HG02943 (cell line): ENCODE measurements at regions not wholly inside any gene's neighbourhood (a gene's known extent, or its start where the extent isn't known, plus 50 kb on each side); places are given as distances from the start of the nearest gene placed in this dataset.

ENCODE experiments used
- ATAC-seq: cut with Tn5 transposase; IDR thresholded peaks from one replicate; pipeline ENCODE4 v1.9.1; 2021; ENCODE audit warnings: mild to moderate bottlenecking, low read depth, moderate library complexity; ENCODE audit not compliant: unreplicated experiment

- no peak for ATAC-seq
Observed at GRCh38 chr3:153595186-153595815, 433.3 kb downstream of the RAP2B start.

GRCh38 chr3:153596401-153596800, 434.4 kb downstream of the RAP2B start:
- no peak for ATAC-seq

DNA sequence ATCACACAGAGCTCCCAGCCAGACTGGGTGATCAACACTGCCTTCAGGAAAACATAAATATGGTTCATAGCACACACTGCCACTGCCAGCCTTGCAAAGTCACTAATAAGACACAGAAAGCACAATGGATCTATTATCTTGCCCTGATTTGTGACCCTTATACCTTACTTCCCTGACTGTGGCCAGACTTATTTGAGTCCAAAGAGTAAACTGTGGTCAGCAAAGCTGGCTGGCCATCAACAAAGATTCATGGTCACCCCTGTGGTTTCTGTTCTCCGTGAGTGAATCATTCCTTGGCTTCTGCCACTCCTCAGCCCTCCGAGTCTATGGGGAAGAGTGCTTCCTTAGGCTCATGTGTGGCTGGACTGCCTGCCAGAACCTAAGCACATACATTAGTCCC, 437.7 kb downstream of the RAP2B start:
- ATAC-seq, result no peak

- ATAC-seq, result no peak
Observed at GRCh38 chr3:153600896-153601295, 438.9 kb downstream of the RAP2B start.

GRCh38 chr3:153601374-153601853, 439.4 kb downstream of the RAP2B start:
- ATAC-seq, result no peak

DNA sequence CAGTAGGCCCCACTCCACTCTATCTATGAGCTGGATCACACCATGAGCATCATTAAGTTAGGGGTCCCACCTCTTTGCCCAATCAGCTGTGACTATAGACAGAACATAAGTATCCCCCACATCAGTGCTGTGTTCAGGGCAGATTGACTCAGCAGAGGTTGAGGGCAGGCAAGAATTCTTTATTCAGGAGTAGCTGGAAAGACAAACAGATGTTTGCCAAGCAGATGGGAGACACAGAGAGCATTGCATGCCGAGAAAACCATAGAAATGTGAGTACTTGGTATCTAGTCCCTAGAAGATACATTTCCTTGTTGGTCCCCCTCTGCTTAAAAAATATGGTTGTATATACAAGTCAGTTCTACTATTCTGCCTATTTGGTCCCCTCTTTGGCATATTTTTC, 440.8 kb downstream of the RAP2B start:
- no peak for ATAC-seq

- no peak for ATAC-seq
Observed at GRCh38 chr3:153614140-153614539, 452.1 kb downstream of the RAP2B start.

DNA sequence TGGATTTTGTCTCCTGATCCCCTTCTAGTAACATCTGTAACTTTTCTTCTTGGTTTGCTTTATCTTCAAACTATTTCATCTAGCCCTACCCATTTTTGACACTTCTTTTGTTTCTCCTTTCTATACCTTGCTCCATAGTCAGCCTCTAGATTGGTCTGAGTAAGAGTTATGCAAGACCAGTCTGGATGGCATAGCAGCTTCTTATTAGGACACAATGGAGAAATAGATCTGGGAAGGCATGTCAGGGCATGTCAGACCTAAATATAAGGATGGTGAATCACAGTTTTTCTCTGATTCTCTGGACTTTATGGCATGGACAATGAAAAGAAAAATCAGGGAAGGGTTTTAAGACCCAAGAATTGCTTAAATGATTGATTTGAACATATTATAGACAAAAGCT, 452.5 kb downstream of the RAP2B start:
- ATAC-seq, result no peak

- no peak for ATAC-seq
Observed at GRCh38 chr3:153615863-153616262, 453.8 kb downstream of the RAP2B start.

DNA sequence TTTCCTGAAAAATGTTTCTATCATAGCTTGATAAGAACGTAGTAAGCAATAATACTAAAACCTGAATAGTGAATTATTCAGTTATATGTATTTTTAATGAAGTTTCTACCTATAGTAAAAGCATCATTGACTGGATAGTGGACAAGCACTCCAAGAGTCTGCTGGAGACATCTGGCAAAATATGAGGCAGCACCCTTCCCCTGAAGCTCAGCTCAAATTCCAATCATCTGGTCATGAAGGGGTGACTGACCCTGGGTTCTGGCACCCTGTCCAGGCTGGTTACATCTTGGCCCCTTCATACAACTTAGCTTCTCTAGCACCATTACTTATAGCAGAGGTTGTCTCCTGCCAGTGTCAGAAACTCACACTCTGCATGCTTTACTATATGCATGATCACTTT, 455.4 kb downstream of the RAP2B start:
- ATAC-seq, result no peak

GRCh38 chr3:153618176-153618575, 456.1 kb downstream of the RAP2B start:
- no peak for ATAC-seq

GRCh38 chr3:153619268-153619667, 457.2 kb downstream of the RAP2B start:
- ATAC-seq, result no peak

DNA sequence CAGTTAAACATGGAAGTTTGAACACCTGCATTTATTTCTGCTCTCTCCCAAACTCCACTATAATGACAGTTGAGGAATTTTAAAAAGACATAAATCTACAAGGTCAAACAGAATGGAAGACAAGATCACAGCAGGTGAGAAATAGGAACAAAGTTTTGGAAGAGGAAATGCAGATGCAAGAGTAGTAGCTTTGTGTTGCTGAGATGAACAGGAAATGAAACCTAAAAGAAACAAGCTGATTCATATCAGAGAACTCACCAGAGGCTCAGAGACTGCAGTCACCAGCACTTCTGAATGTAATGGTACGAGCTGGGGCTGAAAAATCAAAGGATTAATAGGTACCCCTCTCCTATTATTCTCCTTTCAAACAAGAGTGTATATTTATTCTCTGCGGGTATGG, 459.9 kb downstream of the RAP2B start:
- ATAC-seq, result peak; percentile 95

DNA sequence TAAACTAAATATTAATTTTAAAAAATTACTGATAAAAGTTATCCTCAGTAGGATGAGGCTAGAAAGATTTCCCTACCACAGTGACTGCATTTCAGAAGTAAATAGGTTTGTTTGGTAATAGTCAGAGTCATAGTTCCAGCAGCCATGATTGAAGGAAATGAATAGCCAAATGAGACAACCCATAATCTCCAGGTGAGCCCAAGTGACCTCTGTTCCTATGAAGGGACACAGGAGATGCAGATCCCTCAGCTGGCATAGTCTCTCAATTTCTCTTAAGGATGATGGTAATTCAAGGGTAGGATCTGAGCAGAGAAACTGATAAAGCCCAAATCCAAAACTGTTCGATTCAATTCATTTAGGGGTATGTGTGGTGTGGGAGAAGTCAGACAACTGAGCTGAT, 461.8 kb downstream of the RAP2B start:
- no peak for ATAC-seq

- no peak for ATAC-seq
Observed at GRCh38 chr3:153624310-153625030, 462.4 kb downstream of the RAP2B start.

- no peak for ATAC-seq
Observed at GRCh38 chr3:153625506-153625905, 463.5 kb downstream of the RAP2B start.

DNA sequence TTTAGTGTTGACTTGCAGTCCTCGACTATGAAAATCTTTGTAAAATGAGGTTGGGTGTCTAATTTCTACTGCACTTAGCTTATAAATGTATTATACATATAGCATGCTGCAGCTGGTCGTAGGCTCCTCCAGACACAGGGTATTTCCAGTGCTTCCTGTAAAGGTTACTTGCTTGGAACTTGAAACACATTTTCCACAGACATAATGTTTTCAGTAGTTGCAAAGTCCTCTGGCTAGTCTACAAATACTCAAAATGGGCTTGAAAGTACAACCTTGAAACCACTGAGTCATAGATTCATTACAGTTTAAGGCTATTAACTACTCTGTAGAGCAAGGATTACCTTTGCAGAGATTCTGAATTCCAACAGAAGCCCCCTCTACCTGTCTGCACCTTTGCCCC, 464.1 kb downstream of the RAP2B start:
- ATAC-seq, result no peak

DNA sequence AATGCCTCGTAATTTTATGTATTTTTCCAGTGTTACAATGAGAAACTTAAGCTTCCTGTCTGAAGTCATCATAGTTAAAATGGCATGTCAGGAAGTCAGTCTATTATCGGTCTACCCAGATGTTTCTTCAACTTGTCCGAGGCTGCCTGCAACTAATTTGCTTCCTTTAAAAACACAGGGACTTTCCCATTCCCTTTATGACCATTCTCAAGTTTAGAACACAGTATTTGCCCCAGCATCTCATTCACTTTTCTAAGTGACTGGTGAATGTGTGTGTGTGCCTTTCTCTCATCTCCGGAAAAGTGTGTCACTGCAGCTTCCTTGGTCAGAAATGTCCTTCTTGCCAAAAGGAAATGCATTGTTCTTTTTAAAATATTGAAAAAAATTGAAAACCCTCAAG, 466.6 kb downstream of the RAP2B start:
- ATAC-seq, result no peak

GRCh38 chr3:153629148-153629547, 467.1 kb downstream of the RAP2B start:
- no peak for ATAC-seq

GRCh38 chr3:153631102-153631501, 469.1 kb downstream of the RAP2B start:
- ATAC-seq, result no peak

GRCh38 chr3:153631664-153632063, 469.6 kb downstream of the RAP2B start:
- ATAC-seq, result no peak

DNA sequence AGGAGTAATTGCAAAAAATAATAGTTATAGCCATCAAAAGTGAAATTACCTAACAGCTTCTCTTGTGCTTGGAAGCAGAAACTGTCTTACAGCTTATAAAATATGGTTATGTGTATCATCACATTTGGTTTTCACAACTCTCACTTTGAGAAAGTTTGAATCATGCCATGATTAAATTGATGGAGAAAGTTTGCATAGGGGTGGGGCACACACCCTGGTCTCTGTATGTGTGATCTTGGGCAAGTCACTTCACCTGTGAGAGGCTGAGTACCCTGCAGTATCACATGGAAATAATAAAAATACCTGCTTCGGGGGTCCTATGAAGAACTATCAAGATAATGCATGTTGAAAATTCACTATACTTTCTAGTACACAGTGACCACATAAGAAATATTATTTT, 471.4 kb downstream of the RAP2B start:
- no peak for ATAC-seq
